GM12865 (cell line): ENCODE measurements at regions not wholly inside any gene's neighbourhood (a gene's known extent, or its start where the extent isn't known, plus 50 kb on each side); places are given as distances from the start of the nearest gene placed in this dataset.

Source experiments
- DNase-seq: peaks from one replicate; pipeline ENCODE4 v3.0.0; 2010; ENCODE audit warnings: low read depth
- H3K4me3 ChIP-seq: 2 replicates; pipeline ENCODE4 v1.5.1; 2011; ENCODE audit warnings: mild to moderate bottlenecking, low read depth, low read length, control low read depth
- TF ChIP-seq, protein P1 (sequence below): IDR thresholded peaks from 2 replicates; pipeline ENCODE4 v1.5.1; 2011; ENCODE audit warnings: low read length, control low read depth, low read depth, inconsistent platforms; ENCODE audit not compliant: insufficient read depth; ENCODE audit errors: missing control alignments

GRCh38 chr3:21158861-21159542 is 592.0 kb downstream of the ZNF385D start:
- DNase-seq, result no peak
- no peak overlapping the region for H3K4me3 ChIP-seq
- TF ChIP-seq, protein P1, sequence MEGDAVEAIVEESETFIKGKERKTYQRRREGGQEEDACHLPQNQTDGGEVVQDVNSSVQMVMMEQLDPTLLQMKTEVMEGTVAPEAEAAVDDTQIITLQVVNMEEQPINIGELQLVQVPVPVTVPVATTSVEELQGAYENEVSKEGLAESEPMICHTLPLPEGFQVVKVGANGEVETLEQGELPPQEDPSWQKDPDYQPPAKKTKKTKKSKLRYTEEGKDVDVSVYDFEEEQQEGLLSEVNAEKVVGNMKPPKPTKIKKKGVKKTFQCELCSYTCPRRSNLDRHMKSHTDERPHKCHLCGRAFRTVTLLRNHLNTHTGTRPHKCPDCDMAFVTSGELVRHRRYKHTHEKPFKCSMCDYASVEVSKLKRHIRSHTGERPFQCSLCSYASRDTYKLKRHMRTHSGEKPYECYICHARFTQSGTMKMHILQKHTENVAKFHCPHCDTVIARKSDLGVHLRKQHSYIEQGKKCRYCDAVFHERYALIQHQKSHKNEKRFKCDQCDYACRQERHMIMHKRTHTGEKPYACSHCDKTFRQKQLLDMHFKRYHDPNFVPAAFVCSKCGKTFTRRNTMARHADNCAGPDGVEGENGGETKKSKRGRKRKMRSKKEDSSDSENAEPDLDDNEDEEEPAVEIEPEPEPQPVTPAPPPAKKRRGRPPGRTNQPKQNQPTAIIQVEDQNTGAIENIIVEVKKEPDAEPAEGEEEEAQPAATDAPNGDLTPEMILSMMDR, result no peak

DNA sequence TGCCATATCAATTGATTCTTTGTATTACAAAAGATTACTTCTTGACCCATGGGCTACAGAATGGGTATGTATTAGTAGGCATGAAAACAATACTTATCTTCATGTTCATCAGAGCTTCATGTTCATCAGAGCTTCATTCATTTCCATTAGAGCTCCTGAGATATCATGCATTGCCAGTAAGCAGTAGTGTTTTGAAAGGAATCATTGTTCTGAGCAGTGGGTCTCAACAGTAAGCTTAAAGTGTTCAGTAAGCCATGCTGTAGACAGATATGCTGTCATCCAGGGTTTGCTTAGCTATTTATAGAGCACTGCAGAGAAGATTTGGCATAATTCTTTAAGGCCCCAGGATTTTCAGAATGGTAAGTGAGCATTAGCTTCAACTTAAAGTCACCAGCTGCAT is 596.1 kb downstream of the ZNF385D start:
- TF ChIP-seq, protein P1, result no peak
- no peak for DNase-seq
- H3K4me3 ChIP-seq, result no peak overlapping the region

GRCh38 chr3:21152555-21152954 is 598.5 kb downstream of the ZNF385D start:
- TF ChIP-seq, protein P1, result no peak
- no peak for DNase-seq
- no peak overlapping the region for H3K4me3 ChIP-seq

GRCh38 chr3:21142949-21143348 is 608.1 kb downstream of the ZNF385D start:
- no peak overlapping the region for H3K4me3 ChIP-seq
- TF ChIP-seq, protein P1, result no peak
- no peak for DNase-seq

- DNase-seq, result no peak
- TF ChIP-seq, protein P1, result no peak
- H3K4me3 ChIP-seq, result no peak overlapping the region
Observed at GRCh38 chr3:21142031-21142430, 609.0 kb downstream of the ZNF385D start.

GRCh38 chr3:21140785-21141184 is 610.2 kb downstream of the ZNF385D start:
- H3K4me3 ChIP-seq, result no peak overlapping the region

More at GRCh38 chr3:21140785-21141184, 610.2 kb downstream of the ZNF385D start:
- TF ChIP-seq, protein P1, result no peak
- no peak for DNase-seq
